ENCODE measurements at regions not wholly inside any gene's neighbourhood (a gene's known extent, or its start where the extent isn't known, plus 50 kb on each side); places are given as distances from the start of the nearest gene placed in this dataset.

- Histone ChIP-seq H3K4me1 (ENCODE audit: control insufficient read depth, low read depth, low read length) (no peaks in the 10 kb centered on the region), H3K4me3 (ENCODE audit: low read length) (no peak overlapping the region), H3K36me3 (ENCODE audit: control insufficient read depth, low read depth, low read length) (no peaks in the 10 kb centered on the region), H3K27me3 (ENCODE audit: control insufficient read depth, insufficient read depth, low read length) (no peaks in the 10 kb centered on the region), H3K27ac (ENCODE audit: low read length) (no peak overlapping the region), H3K9me3 (ENCODE audit: control insufficient read depth, low read depth, low read length) (no peaks in the 10 kb centered on the region), H3K9ac (ENCODE audit: low read length) (no peak overlapping the region)
Observed at GRCh38 chr20:57898332-57898731, 188.5 kb upstream of the PMEPA1 start.

GRCh38 chr20:57897891-57898290 lies 188.1 kb upstream of the PMEPA1 start:
- no peak overlapping the region for H3K27ac ChIP-seq (ENCODE audit: low read length)
- H3K27me3 ChIP-seq (ENCODE audit: control insufficient read depth, insufficient read depth, low read length) = no peaks in the 10 kb centered on the region

GRCh38 chr20:57897156-57897874 lies 187.5 kb upstream of the PMEPA1 start:
- no peaks in the 10 kb centered on the region for H3K4me1 ChIP-seq (ENCODE audit: control insufficient read depth, low read depth, low read length)
- H3K9me3 ChIP-seq (ENCODE audit: control insufficient read depth, low read depth, low read length) = no peaks in the 10 kb centered on the region
- no peaks in the 10 kb centered on the region for H3K36me3 ChIP-seq (ENCODE audit: control insufficient read depth, low read depth, low read length)
- H3K4me3 ChIP-seq (ENCODE audit: low read length) = no peak overlapping the region
- no peaks in the 10 kb centered on the region for H3K27me3 ChIP-seq (ENCODE audit: control insufficient read depth, insufficient read depth, low read length)
- no peak overlapping the region for H3K27ac ChIP-seq (ENCODE audit: low read length)
- H3K9ac ChIP-seq (ENCODE audit: low read length) = no peak overlapping the region

More at GRCh38 chr20:57897891-57898290, 188.1 kb upstream of the PMEPA1 start:
- H3K9ac ChIP-seq (ENCODE audit: low read length) = no peak overlapping the region
- H3K4me1 ChIP-seq (ENCODE audit: control insufficient read depth, low read depth, low read length) = no peaks in the 10 kb centered on the region
- H3K4me3 ChIP-seq (ENCODE audit: low read length) = no peak overlapping the region
- no peaks in the 10 kb centered on the region for H3K36me3 ChIP-seq (ENCODE audit: control insufficient read depth, low read depth, low read length)
- no peaks in the 10 kb centered on the region for H3K9me3 ChIP-seq (ENCODE audit: control insufficient read depth, low read depth, low read length)

DNA sequence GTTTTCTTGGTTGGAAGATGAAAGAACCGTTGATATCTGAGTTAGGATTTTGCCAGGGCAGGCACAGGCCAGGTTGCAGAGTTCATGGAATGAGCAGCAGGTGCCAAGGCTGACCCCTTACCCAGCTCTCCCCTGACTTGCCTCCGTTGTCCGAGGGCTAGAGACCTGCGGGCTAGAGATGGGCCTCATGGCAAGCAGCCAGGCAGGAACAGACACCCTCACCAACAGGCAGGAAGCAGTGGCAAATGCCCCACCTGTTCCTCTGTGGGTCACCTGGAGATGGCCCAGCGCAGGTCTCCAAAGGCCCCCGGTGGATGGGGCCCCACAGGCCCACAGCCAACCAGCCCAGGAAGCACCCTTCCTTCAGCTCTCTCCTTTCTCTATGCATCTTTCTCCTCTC lies 186.7 kb upstream of the PMEPA1 start:
- no peaks in the 10 kb centered on the region for H3K9me3 ChIP-seq (ENCODE audit: control insufficient read depth, low read depth, low read length)
- H3K27me3 ChIP-seq (ENCODE audit: control insufficient read depth, insufficient read depth, low read length) = no peaks in the 10 kb centered on the region
- no peak overlapping the region for H3K4me3 ChIP-seq (ENCODE audit: low read length)
- H3K9ac ChIP-seq (ENCODE audit: low read length) = no peak overlapping the region
- no peaks in the 10 kb centered on the region for H3K4me1 ChIP-seq (ENCODE audit: control insufficient read depth, low read depth, low read length)
- no peak overlapping the region for H3K27ac ChIP-seq (ENCODE audit: low read length)
- H3K36me3 ChIP-seq (ENCODE audit: control insufficient read depth, low read depth, low read length) = no peaks in the 10 kb centered on the region

DNA sequence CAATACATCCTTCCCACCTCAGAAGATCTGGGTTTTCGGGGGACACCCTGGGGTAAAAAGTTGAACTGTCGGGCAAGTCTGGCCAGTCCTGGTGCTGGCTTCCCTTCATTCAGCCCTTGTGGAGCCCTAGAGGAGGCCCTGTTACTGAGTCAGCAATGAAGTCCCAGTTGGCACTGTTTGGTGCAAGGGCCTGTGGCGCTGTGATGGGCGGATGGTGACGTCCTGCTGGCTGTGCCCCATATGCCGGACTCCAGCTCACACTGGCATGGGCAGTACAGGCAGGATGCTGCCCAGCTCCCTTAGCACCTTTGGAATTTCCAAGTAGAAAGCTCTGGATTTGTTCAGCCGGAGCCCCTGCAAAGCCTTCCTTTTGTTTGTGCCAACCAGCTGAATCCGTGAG lies 186.2 kb upstream of the PMEPA1 start:
- H3K4me3 ChIP-seq (ENCODE audit: low read length) = no peak overlapping the region
- H3K4me1 ChIP-seq (ENCODE audit: control insufficient read depth, low read depth, low read length) = no peaks in the 10 kb centered on the region
- H3K27ac ChIP-seq (ENCODE audit: low read length) = no peak overlapping the region
- no peaks in the 10 kb centered on the region for H3K27me3 ChIP-seq (ENCODE audit: control insufficient read depth, insufficient read depth, low read length)
- H3K9me3 ChIP-seq (ENCODE audit: control insufficient read depth, low read depth, low read length) = no peaks in the 10 kb centered on the region
- H3K36me3 ChIP-seq (ENCODE audit: control insufficient read depth, low read depth, low read length) = no peaks in the 10 kb centered on the region
- no peak overlapping the region for H3K9ac ChIP-seq (ENCODE audit: low read length)

DNA sequence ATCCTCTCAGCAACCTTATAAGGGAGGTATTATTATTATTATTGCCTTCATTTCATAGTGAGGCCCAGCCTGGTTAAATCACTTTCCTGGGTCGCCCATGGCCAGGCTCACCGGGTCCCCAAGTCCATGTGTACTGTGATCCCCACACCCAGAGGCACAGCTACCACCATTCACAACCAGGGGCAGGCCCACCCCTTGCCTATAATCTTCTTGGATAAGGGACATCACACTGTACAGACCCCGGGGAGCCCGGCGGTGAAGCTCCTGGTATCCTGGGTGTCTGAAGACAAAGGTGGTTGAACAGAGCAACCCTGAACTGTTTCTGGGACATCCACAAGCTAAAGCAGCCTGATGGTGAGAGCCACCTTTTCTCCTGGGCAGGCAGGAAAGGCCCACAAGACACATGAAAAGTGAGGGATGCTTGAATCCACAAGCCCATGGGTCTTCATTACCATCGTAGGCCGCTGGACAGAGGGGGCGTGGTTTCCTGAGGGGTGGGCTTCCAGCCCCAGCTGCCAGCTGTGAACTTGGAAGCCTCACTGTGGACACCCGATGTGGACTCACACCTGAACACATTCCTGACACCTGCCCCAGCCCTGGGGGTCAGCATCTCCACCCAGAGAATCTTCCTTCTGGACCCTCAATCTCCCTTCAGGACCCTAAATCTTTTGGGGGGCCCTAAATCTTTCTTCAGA lies 185.5 kb upstream of the PMEPA1 start:
- Histone ChIP-seq H3K9me3 (ENCODE audit: control insufficient read depth, low read depth, low read length) (no peaks in the 10 kb centered on the region), H3K4me1 (ENCODE audit: control insufficient read depth, low read depth, low read length) (no peaks in the 10 kb centered on the region), H3K27ac (ENCODE audit: low read length) (no peak overlapping the region), H3K4me3 (ENCODE audit: low read length) (no peak overlapping the region), H3K36me3 (ENCODE audit: control insufficient read depth, low read depth, low read length) (no peaks in the 10 kb centered on the region), H3K27me3 (ENCODE audit: control insufficient read depth, insufficient read depth, low read length) (no peaks in the 10 kb centered on the region), H3K9ac (ENCODE audit: low read length) (no peak overlapping the region)

- Histone ChIP-seq H3K27ac (ENCODE audit: low read length) (no peak overlapping the region), H3K27me3 (ENCODE audit: control insufficient read depth, insufficient read depth, low read length) (no peaks in the 10 kb centered on the region), H3K4me1 (ENCODE audit: control insufficient read depth, low read depth, low read length) (no peaks in the 10 kb centered on the region), H3K4me3 (ENCODE audit: low read length) (no peak overlapping the region), H3K36me3 (ENCODE audit: control insufficient read depth, low read depth, low read length) (no peaks in the 10 kb centered on the region), H3K9me3 (ENCODE audit: control insufficient read depth, low read depth, low read length) (no peaks in the 10 kb centered on the region), H3K9ac (ENCODE audit: low read length) (no peak overlapping the region)
Observed at GRCh38 chr20:57894522-57894921, 184.7 kb upstream of the PMEPA1 start.

DNA sequence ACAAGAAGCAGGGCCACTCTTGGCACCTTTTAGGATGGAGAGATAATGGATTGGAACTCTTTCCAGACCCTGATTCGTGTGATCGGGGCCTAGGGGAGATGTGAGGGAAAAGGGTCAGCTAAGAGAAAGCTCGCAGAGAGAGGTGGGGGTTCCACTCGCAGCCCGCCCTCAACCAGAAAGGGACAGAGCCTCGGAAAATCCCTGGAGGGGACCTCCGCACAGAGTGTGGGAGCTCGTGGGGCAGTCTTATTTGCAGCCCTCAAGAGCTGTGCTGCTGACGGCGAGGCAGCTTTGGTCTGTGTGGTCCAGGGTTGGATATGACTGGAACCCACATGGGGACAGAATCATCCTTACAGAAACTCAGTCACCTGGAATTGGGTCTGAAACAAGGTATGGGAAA lies 184.3 kb upstream of the PMEPA1 start:
- Histone ChIP-seq H3K27me3 (ENCODE audit: control insufficient read depth, insufficient read depth, low read length) (no peaks in the 10 kb centered on the region), H3K36me3 (ENCODE audit: control insufficient read depth, low read depth, low read length) (no peaks in the 10 kb centered on the region), H3K4me3 (ENCODE audit: low read length) (no peak overlapping the region), H3K9ac (ENCODE audit: low read length) (no peak overlapping the region), H3K27ac (ENCODE audit: low read length) (no peak overlapping the region), H3K4me1 (ENCODE audit: control insufficient read depth, low read depth, low read length) (no peaks in the 10 kb centered on the region), H3K9me3 (ENCODE audit: control insufficient read depth, low read depth, low read length) (no peaks in the 10 kb centered on the region)

DNA sequence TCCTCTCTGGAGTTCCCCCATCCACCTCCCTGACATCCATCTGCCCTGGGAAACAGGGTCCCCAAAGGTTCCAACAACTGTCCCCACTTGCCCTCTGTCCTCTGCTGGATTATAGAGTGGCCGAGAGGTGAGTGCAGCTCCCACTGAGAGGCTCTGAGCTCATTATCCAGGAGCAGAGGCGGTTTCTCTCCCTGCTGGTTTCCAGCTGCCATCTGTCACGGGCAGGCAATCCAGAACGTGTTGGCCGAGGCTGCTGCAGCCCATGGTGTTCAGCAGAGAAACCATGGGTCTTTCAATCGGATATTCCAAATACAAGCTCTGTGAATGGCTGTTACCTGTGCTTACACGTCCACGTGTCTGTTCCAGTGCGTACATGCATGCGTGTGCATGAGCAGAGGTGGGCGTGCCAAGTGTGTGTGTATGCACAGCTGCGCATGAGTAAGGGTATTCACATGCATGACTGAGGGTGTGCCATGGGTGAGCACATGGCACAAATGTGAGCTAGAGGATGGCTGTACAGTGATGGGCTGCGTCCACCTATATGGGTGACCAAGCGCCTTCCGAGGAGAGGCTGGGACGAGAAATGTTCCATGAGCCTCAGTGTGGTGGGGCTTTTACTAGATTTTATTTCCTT lies 183.7 kb upstream of the PMEPA1 start:
- no peak overlapping the region for H3K27ac ChIP-seq (ENCODE audit: low read length)
- H3K27me3 ChIP-seq (ENCODE audit: control insufficient read depth, insufficient read depth, low read length) = no peaks in the 10 kb centered on the region
- no peak overlapping the region for H3K4me3 ChIP-seq (ENCODE audit: low read length)
- no peak overlapping the region for H3K9ac ChIP-seq (ENCODE audit: low read length)
- H3K9me3 ChIP-seq (ENCODE audit: control insufficient read depth, low read depth, low read length) = no peaks in the 10 kb centered on the region
- no peaks in the 10 kb centered on the region for H3K36me3 ChIP-seq (ENCODE audit: control insufficient read depth, low read depth, low read length)
- no peaks in the 10 kb centered on the region for H3K4me1 ChIP-seq (ENCODE audit: control insufficient read depth, low read depth, low read length)

DNA sequence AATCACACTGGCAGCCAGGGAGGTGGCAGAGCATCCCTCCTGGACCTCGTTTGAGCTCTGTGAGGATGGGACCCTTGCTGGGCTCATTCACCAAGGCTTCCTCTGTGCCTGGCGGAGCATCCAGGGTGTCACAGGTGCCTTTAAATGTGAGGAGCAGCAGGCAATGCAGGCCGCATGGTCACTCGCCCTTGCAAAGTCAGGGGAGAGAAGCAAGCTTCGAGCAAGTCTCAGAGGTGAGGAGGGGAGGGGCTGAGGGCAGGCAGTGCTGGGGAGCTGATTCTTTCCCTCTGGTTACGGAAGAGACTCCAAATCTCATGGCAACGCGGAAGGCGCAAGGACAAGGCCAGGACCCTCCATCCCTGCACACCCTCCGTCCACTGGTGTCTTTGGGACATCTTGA lies 182.7 kb upstream of the PMEPA1 start:
- no peaks in the 10 kb centered on the region for H3K9me3 ChIP-seq (ENCODE audit: control insufficient read depth, low read depth, low read length)
- H3K9ac ChIP-seq (ENCODE audit: low read length) = no peak overlapping the region
- H3K27ac ChIP-seq (ENCODE audit: low read length) = no peak overlapping the region
- H3K4me3 ChIP-seq (ENCODE audit: low read length) = no peak overlapping the region
- no peaks in the 10 kb centered on the region for H3K36me3 ChIP-seq (ENCODE audit: control insufficient read depth, low read depth, low read length)
- no peaks in the 10 kb centered on the region for H3K27me3 ChIP-seq (ENCODE audit: control insufficient read depth, insufficient read depth, low read length)
- no peaks in the 10 kb centered on the region for H3K4me1 ChIP-seq (ENCODE audit: control insufficient read depth, low read depth, low read length)

GRCh38 chr20:57891014-57891413 lies 181.2 kb upstream of the PMEPA1 start:
- Histone ChIP-seq H3K4me1 (ENCODE audit: control insufficient read depth, low read depth, low read length) (no peaks in the 10 kb centered on the region), H3K36me3 (ENCODE audit: control insufficient read depth, low read depth, low read length) (no peaks in the 10 kb centered on the region), H3K9ac (ENCODE audit: low read length) (no peak overlapping the region), H3K4me3 (ENCODE audit: low read length) (no peak overlapping the region), H3K27ac (ENCODE audit: low read length) (no peak overlapping the region), H3K9me3 (ENCODE audit: control insufficient read depth, low read depth, low read length) (no peaks in the 10 kb centered on the region), H3K27me3 (ENCODE audit: control insufficient read depth, insufficient read depth, low read length) (no peaks in the 10 kb centered on the region)
